ACHN (cell line): ENCODE measurements at regions not wholly inside any gene's neighbourhood (a gene's known extent, or its start where the extent isn't known, plus 50 kb on each side); places are given as distances from the start of the nearest gene placed in this dataset.
"Not testable (repeated sequence)": the region's sequence is repeated elsewhere in the genome, so short reads cannot be mapped to it uniquely, and the experiment has no call there.

Experiments used
- DNase-seq: peaks from one replicate; pipeline ENCODE4 v3.0.0-alpha.2; 2015
- in situ Hi-C: cut with HindIII; loops from 2 replicates; pipeline ENCODE4 v1.10.0; 2017; ENCODE audit warnings: low sequenced_read_pairs, low pct_ligation_motif_present, low pct_unique_long_range_greater_than_20kb

GRCh38 chrX:1105671-1106419 is 106.6 kb downstream of the CRLF2 start:
- no peak for DNase-seq
- in situ Hi-C loops, result no loop called here

GRCh38 chrX:1105031-1105430 is 107.4 kb downstream of the CRLF2 start:
- in situ Hi-C loops, DNase-seq: not testable (repeated sequence)

- no peak for DNase-seq
- in situ Hi-C loops, result no loop called here
These were observed 109.1 kb downstream of the CRLF2 start for GRCh38 chrX:1103360-1103759.

- in situ Hi-C loops, result no loop called here
- no peak for DNase-seq
These were observed 109.7 kb downstream of the CRLF2 start for GRCh38 chrX:1102786-1103185.

- in situ Hi-C loops, DNase-seq: not testable (repeated sequence)
These were observed 110.2 kb downstream of the CRLF2 start for GRCh38 chrX:1102221-1102620.

GRCh38 chrX:1099146-1099770 is 113.2 kb downstream of the CRLF2 start:
- in situ Hi-C loops, result no loop called here
- DNase-seq, result no peak

- no peak for DNase-seq
- in situ Hi-C loops, result no loop called here
These were observed 115.1 kb downstream of the CRLF2 start for GRCh38 chrX:1097328-1097727.

GRCh38 chrX:1094566-1095333 is 117.7 kb downstream of the CRLF2 start:
- in situ Hi-C loops, result no loop called here
- no peak for DNase-seq

- no peak for DNase-seq
- in situ Hi-C loops, result no loop called here
These were observed 118.6 kb downstream of the CRLF2 start for GRCh38 chrX:1093586-1094421.

- in situ Hi-C loops, result no loop called here
These were observed 119.3 kb downstream of the CRLF2 start for GRCh38 chrX:1093121-1093520.

GRCh38 chrX:1086444-1087409 is 125.7 kb downstream of the CRLF2 start:
- in situ Hi-C loops, result no loop called here
- peak; percentile 30 for DNase-seq

More at GRCh38 chrX:1093121-1093520, 119.3 kb downstream of the CRLF2 start:
- DNase-seq, result no peak

- DNase-seq, in situ Hi-C loops: not testable (repeated sequence)
These were observed 126.6 kb downstream of the CRLF2 start for GRCh38 chrX:1085871-1086270.

- in situ Hi-C loops, result no loop called here
These were observed 127.8 kb downstream of the CRLF2 start for GRCh38 chrX:1084689-1085088.

GRCh38 chrX:1076871-1077651 is 135.4 kb downstream of the CRLF2 start:
- no peak for DNase-seq
- in situ Hi-C loops, result no loop called here

More at GRCh38 chrX:1084689-1085088, 127.8 kb downstream of the CRLF2 start:
- DNase-seq, result peak; percentile 8

- DNase-seq, result no peak
These were observed 136.7 kb downstream of the CRLF2 start for GRCh38 chrX:1075741-1076140.

GRCh38 chrX:1075156-1075555 is 137.3 kb downstream of the CRLF2 start:
- no peak for DNase-seq
- in situ Hi-C loops, result no loop called here

More at GRCh38 chrX:1075741-1076140, 136.7 kb downstream of the CRLF2 start:
- in situ Hi-C loops, result no loop called here

GRCh38 chrX:1074755-1075154 is 137.7 kb downstream of the CRLF2 start:
- in situ Hi-C loops, result no loop called here
- no peak for DNase-seq
